ENCODE measurements at regions not wholly inside any gene's neighbourhood (a gene's known extent, or its start where the extent isn't known, plus 50 kb on each side); places are given as distances from the start of the nearest gene placed in this dataset.
"Not testable (repeated sequence)": the region's sequence is repeated elsewhere in the genome, so short reads cannot be mapped to it uniquely, and the experiment has no call there.

GRCh38 chr12:46517579-46517962, 145.0 kb upstream of the SLC38A2 start:
- TF ChIP-seq CTCF (IDR thresholded peaks at IDR 0.05), result no peak
- Histone ChIP-seq H3K4me1 (peaks cover 0 to 36% of the 10 kb centered on the region in 2 donors), H3K36me3 (no peaks in the 10 kb centered on the region), H3K4me3 (no peak overlapping the region), H3K27me3 (no peaks in the 10 kb centered on the region), H3K9me3 (no peaks in the 10 kb centered on the region), H3K27ac (no peak overlapping the region)
- DNase-seq (ENCODE audit: low spot score), result no peak

GRCh38 chr12:46516933-46517578, 144.5 kb upstream of the SLC38A2 start:
- Histone ChIP-seq H3K4me3 (no peak overlapping the region), H3K36me3 (no peaks in the 10 kb centered on the region), H3K4me1 (peaks cover 0 to 30% of the 10 kb centered on the region in 2 donors), H3K27me3 (no peaks in the 10 kb centered on the region), H3K9me3 (no peaks in the 10 kb centered on the region), H3K27ac (no peak overlapping the region)
- no peak for DNase-seq (ENCODE audit: low spot score)
- TF ChIP-seq CTCF (IDR thresholded peaks at IDR 0.05), result no peak

- H3K27ac ChIP-seq, result no peak overlapping the region
- H3K9me3 ChIP-seq, result no peaks in the 10 kb centered on the region
- no peak overlapping the region for H3K4me3 ChIP-seq
- H3K4me1 ChIP-seq, result peaks cover 0 to 27% of the 10 kb centered on the region in 2 donors
- TF ChIP-seq CTCF (IDR thresholded peaks at IDR 0.05), result no peak
- no peak for DNase-seq (ENCODE audit: low spot score)
- H3K27me3 ChIP-seq, result no peaks in the 10 kb centered on the region
- no peaks in the 10 kb centered on the region for H3K36me3 ChIP-seq
Measured at GRCh38 chr12:46516238-46516932, 143.8 kb upstream of the SLC38A2 start.

- Histone ChIP-seq H3K27ac (no peak overlapping the region), H3K4me3 (no peak overlapping the region), H3K9me3 (peaks cover 0 to 5% of the 10 kb centered on the region in 2 donors), H3K4me1 (peaks cover 0 to 27% of the 10 kb centered on the region in 2 donors), H3K36me3 (no peaks in the 10 kb centered on the region), H3K27me3 (no peaks in the 10 kb centered on the region)
- TF ChIP-seq CTCF (IDR thresholded peaks at IDR 0.05), result no peak
- DNase-seq (ENCODE audit: low spot score), result no peak
Measured at GRCh38 chr12:46515829-46516228, 143.3 kb upstream of the SLC38A2 start.

- Histone ChIP-seq H3K9me3 (peaks cover 0 to 9% of the 10 kb centered on the region in 2 donors), H3K27ac (no peak overlapping the region), H3K4me3 (no peak overlapping the region), H3K4me1 (peaks cover 0 to 27% of the 10 kb centered on the region in 2 donors), H3K36me3 (no peaks in the 10 kb centered on the region), H3K27me3 (no peaks in the 10 kb centered on the region)
- TF ChIP-seq CTCF (IDR thresholded peaks at IDR 0.05), result no peak
- no peak for DNase-seq (ENCODE audit: low spot score)
Measured at GRCh38 chr12:46514886-46515285, 142.3 kb upstream of the SLC38A2 start.

- H3K4me1 ChIP-seq; H3K27me3 ChIP-seq; H3K27ac ChIP-seq; DNase-seq (ENCODE audit: low spot score); H3K4me3 ChIP-seq; H3K36me3 ChIP-seq: not testable (repeated sequence)
- H3K9me3 ChIP-seq, result peaks cover 0 to 18% of the 10 kb centered on the region in 2 donors
Measured at GRCh38 chr12:46510257-46510656, 137.7 kb upstream of the SLC38A2 start.

Data from right atrium auricular region (tissue), 2 donors.